ENCODE measurements at regions not wholly inside any gene's neighbourhood (a gene's known extent, or its start where the extent isn't known, plus 50 kb on each side); places are given as distances from the start of the nearest gene placed in this dataset.

DNA sequence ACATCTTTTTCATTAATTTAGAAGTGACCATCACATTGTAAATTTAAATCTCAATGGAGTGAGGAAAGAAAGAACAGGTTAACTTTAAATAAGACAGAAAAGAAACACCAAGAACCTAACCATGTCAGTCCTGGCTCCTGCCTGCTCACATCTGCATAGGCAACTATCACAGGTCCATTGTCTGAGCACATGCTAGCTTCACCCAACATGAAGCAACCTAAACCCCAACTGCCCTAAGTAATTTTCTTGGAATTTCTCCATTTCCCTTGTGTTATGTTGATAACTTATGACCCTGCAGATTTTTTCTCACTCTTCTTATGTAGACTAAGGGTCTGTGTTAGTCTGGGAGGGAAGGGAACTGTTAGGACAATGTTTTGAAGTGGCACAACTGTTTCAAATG is 2205.8 kb upstream of the ACO1 start:
- Histone ChIP-seq H3K36me3 (no peaks in the 10 kb centered on the region), H3K27me3 (no peaks in the 10 kb centered on the region), H3K9me3 (no peaks in the 10 kb centered on the region), H3K4me3 (no peak overlapping the region), H3K27ac (no peak overlapping the region), H3K4me1 (ENCODE audit: insufficient read depth) (no peaks in the 10 kb centered on the region)
- intact Hi-C loops (cut with DNase I) = no loop called here
- no peak for DNase-seq
- TF ChIP-seq POLR2A (IDR thresholded peaks at IDR 0.05) = no peak
- no peak for TF ChIP-seq EP300 (IDR thresholded peaks at IDR 0.05)
- no peak for TF ChIP-seq CTCF (IDR thresholded peaks at IDR 0.05)

DNA sequence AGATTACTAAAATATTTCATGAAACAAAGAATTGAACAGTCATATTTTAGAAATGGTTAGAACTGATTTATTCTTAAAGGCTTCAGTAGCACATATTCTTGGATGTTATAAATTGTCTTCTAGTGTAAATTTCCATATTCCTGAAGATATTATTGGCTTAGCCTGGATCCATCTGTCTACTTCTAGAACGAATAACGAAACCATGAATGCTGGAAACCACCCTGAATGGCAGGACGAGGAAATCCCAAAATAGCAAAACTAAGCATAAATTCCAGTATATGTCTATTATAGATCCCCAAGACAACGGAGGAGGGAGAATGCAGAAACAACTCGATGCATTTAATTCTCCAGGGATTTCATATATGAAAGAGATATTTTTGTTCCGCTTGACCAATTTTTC is 2191.0 kb upstream of the ACO1 start:
- H3K9me3 ChIP-seq = no peaks in the 10 kb centered on the region
- H3K27me3 ChIP-seq = no peaks in the 10 kb centered on the region
- no peaks in the 10 kb centered on the region for H3K4me1 ChIP-seq (ENCODE audit: insufficient read depth)
- no peak for TF ChIP-seq CTCF (IDR thresholded peaks at IDR 0.05)
- no peak for TF ChIP-seq EP300 (IDR thresholded peaks at IDR 0.05)
- no peak for TF ChIP-seq POLR2A (IDR thresholded peaks at IDR 0.05)
- no peak for DNase-seq
- WGBS, 3 donors = 84 to 91% (median 88%) methylated on average over 6 of the region's 6 CpGs
- H3K27ac ChIP-seq = no peak overlapping the region
- no peaks in the 10 kb centered on the region for H3K36me3 ChIP-seq
- no peak overlapping the region for H3K4me3 ChIP-seq
- intact Hi-C loops (cut with DNase I) = no loop called here

DNA sequence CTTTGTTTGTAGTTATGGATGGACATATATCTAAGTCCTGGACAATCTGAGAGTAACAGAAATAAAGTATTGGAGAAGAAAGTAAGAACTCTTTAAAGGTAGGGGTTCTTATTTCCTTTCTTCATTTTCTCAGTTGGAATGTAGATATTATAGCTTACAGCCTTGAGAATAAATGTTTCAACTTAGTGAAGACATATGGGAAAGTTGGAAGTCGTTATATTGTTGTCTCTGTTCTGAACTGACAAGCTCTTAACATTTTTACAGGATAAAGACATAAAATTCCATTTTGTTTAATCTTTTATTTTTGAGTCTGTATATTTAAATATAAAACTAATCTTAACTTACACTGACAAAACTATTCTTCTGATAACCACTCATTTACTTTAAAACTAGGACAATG is 2187.5 kb upstream of the ACO1 start:
- 67 to 75% (median 69%) methylated on average over 1 of the region's 1 CpG for WGBS, 3 donors
- no peaks in the 10 kb centered on the region for H3K27me3 ChIP-seq
- no peaks in the 10 kb centered on the region for H3K36me3 ChIP-seq
- TF ChIP-seq CTCF (IDR thresholded peaks at IDR 0.05) = no peak
- TF ChIP-seq POLR2A (IDR thresholded peaks at IDR 0.05) = no peak
- TF ChIP-seq EP300 (IDR thresholded peaks at IDR 0.05) = no peak
- no peak overlapping the region for H3K27ac ChIP-seq
- DNase-seq = no peak
- intact Hi-C loops (cut with DNase I) = no loop called here
- H3K4me1 ChIP-seq (ENCODE audit: insufficient read depth) = no peaks in the 10 kb centered on the region
- no peaks in the 10 kb centered on the region for H3K9me3 ChIP-seq
- no peak overlapping the region for H3K4me3 ChIP-seq

GRCh38 chr9:30197453-30197852 is 2187.0 kb upstream of the ACO1 start:
- no peak for TF ChIP-seq EP300 (IDR thresholded peaks at IDR 0.05)
- TF ChIP-seq CTCF (IDR thresholded peaks at IDR 0.05) = no peak
- no peak for TF ChIP-seq POLR2A (IDR thresholded peaks at IDR 0.05)
- Histone ChIP-seq H3K36me3 (no peaks in the 10 kb centered on the region), H3K27me3 (no peaks in the 10 kb centered on the region), H3K4me3 (no peak overlapping the region), H3K27ac (no peak overlapping the region), H3K4me1 (ENCODE audit: insufficient read depth) (no peaks in the 10 kb centered on the region), H3K9me3 (no peaks in the 10 kb centered on the region)
- no peak for DNase-seq
- intact Hi-C loops (cut with DNase I) = no loop called here

DNA sequence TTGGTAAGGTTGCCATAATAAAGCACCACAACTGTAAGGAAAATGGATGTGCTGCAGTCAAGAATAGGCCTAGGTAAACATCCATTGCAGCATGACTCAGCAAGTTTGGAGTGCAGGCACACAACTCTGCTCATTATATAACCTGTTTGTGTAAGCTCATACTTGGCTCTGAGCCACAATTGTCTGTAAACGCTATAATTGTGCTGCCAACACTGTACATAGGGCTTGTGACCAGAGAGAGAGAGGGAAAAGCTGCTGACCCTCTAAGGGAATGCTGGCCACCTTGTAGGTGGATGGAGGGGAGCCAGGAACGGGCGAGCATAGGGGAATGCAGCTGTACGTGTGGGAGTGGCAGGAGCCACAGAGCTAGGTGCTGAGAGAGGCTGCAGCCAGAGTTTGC is 2186.5 kb upstream of the ACO1 start:
- no peaks in the 10 kb centered on the region for H3K9me3 ChIP-seq
- intact Hi-C loops (cut with DNase I) = no loop called here
- no peaks in the 10 kb centered on the region for H3K27me3 ChIP-seq
- TF ChIP-seq EP300 (IDR thresholded peaks at IDR 0.05) (no peak), POLR2A (IDR thresholded peaks at IDR 0.05) (no peak), CTCF (IDR thresholded peaks at IDR 0.05) (no peak)
- no peak for DNase-seq
- no peaks in the 10 kb centered on the region for H3K4me1 ChIP-seq (ENCODE audit: insufficient read depth)
- no peak overlapping the region for H3K4me3 ChIP-seq
- H3K36me3 ChIP-seq = no peaks in the 10 kb centered on the region
- WGBS, 3 donors = 84 to 90% (median 85%) methylated on average over 4 of the region's 4 CpGs
- H3K27ac ChIP-seq = no peak overlapping the region

Data from ovary (tissue), 7 donors.